HepG2 (cell line): ENCODE measurements at regions not wholly inside any gene's neighbourhood (a gene's known extent, or its start where the extent isn't known, plus 50 kb on each side); places are given as distances from the start of the nearest gene placed in this dataset.

Experiments used
- ATAC-seq: fragments of 200-7000 bp; cut with Tn5 transposase; 3 replicates; pipeline ENCODE4 v1.9.1; 2020; ENCODE audit warnings: mild to moderate bottlenecking, moderate library complexity
- BruUV-seq: library from RNA; stranded (reverse); fragments of 400-500 nt; replicated peaks from 2 replicates; lab custom pipeline; 2021; lab: Mats Ljungman, UMichigan
- CTCF ChIA-PET: fragments of 300-600 bp; formaldehyde crosslinking; extraction: SDS; loops from one replicate; lab custom pipeline; 2021; ENCODE audit warnings: low total read pairs, inconsistent platforms, low intra/inter-chr PET ratio; lab: Yijun Ruan, JAX
- POLR2A ChIA-PET: fragments of 350-600 bp; sonication (Branson Sonifier 250); formaldehyde crosslinking; loops from one replicate; lab custom pipeline; 2020; ENCODE audit warnings: antibody characterized with exemption, inconsistent platforms; lab: Yijun Ruan, JAX
- DNase-seq: peaks from one replicate; pipeline ENCODE4 v3.0.0-alpha.2; 2015; ENCODE audit warnings: low spot score
- FAIRE-seq: peaks from 3 replicates; lab custom pipeline; 2011; peaks lifted over from hg19 to GRCh38; lab: Jason Lieb, UNC
- H2AFZ ChIP-seq: one replicate; pipeline ENCODE4 v1.6.1; 2011; ENCODE audit warnings: low read length, inconsistent platforms
- H3K27ac ChIP-seq: fragments of 300-600 bp; 3 replicates; pipeline ENCODE4 v1.8.0; 2011; ENCODE audit warnings: mixed run types, mild to moderate bottlenecking, mixed read lengths, low read length, inconsistent platforms; ENCODE audit not compliant: insufficient read depth; ENCODE audit errors: extremely low read length
- H3K27me3 ChIP-seq, 2 experiments: fragments of 200-600 bp in 1 of 2; 2 replicates in 1 of 2; 3 replicates in 1 of 2; pipeline versions ENCODE4 v1.6.0 to v1.8.0; 2011; ENCODE audit warnings: low read length in 2 of 2, mild to moderate bottlenecking in 2 of 2, moderate library complexity in 2 of 2, inconsistent platforms in 1 of 2; ENCODE audit not compliant: insufficient read depth in 2 of 2, control insufficient read depth in 1 of 2
- H3K36me3 ChIP-seq, 2 experiments: fragments of 200-600 bp in 1 of 2; replicated peaks in 1 of 2; 2 replicates in 1 of 2; 3 replicates in 1 of 2; pipeline versions ENCODE4 v1.5.1 to v1.8.0; 2011; ENCODE audit warnings: low read length in 2 of 2, inconsistent platforms in 1 of 2; ENCODE audit not compliant: insufficient read depth in 2 of 2, control insufficient read depth in 1 of 2
- H3K4me1 ChIP-seq: 2 replicates; pipeline ENCODE4 v1.5.1; 2012; ENCODE audit warnings: low read length, inconsistent platforms; ENCODE audit not compliant: insufficient read depth
- H3K4me2 ChIP-seq: 2 replicates; pipeline ENCODE4 v1.6.0; 2011; ENCODE audit warnings: low read depth, low read length, inconsistent platforms
- H3K4me3 ChIP-seq, 3 experiments: fragments of 200-600 bp in 1 of 3; sonication (generic), shearing (Covaris generic) in 1 of 3; replicated peaks in 1 of 3; 2 replicates each; pipeline ENCODE4 v1.5.1; 2011 to 2016; ENCODE audit warnings: low read length in 3 of 3, inconsistent platforms in 2 of 3, low read depth in 2 of 3, mild to moderate bottlenecking in 2 of 3, control low read depth in 1 of 3, mixed read lengths in 1 of 3; ENCODE audit not compliant: insufficient read depth in 1 of 3
- H3K79me2 ChIP-seq: one replicate; pipeline ENCODE4 v1.6.1; 2011; ENCODE audit warnings: low read length, inconsistent platforms; ENCODE audit not compliant: insufficient read depth
- H3K9ac ChIP-seq: 2 replicates; pipeline ENCODE4 v1.6.0; 2011; ENCODE audit warnings: mild to moderate bottlenecking, low read depth, low read length, inconsistent platforms; ENCODE audit not compliant: insufficient read depth
- H3K9me3 ChIP-seq: 2 replicates; pipeline ENCODE4 v1.5.1; 2012; ENCODE audit warnings: mild to moderate bottlenecking, low read length
- H4K20me1 ChIP-seq: 2 replicates; pipeline ENCODE4 v1.6.0; 2011; ENCODE audit warnings: inconsistent platforms, mild to moderate bottlenecking, low read length, moderate library complexity; ENCODE audit not compliant: insufficient read depth
- ATF1 ChIP-seq: IDR thresholded peaks from 2 replicates; pipeline ENCODE4 v1.6.1; 2016; ENCODE audit warnings: mild to moderate bottlenecking, control low read depth
- HIVEP1 ChIP-seq: sonication (generic); formaldehyde crosslinking; IDR thresholded peaks from 2 replicates; pipeline ENCODE4 v1.4.0; 2020; ENCODE audit warnings: mild to moderate bottlenecking, missing genetic modification reagents
- HNF4A ChIP-seq: sonication (generic); formaldehyde crosslinking; IDR thresholded peaks from 2 replicates; pipeline ENCODE4 v1.4.0; 2020; ENCODE audit warnings: missing genetic modification reagents
- IRX3 ChIP-seq: sonication (generic); formaldehyde crosslinking; IDR thresholded peaks from 2 replicates; pipeline ENCODE4 v1.8.1; 2023; ENCODE audit warnings: mild to moderate bottlenecking, low read depth, missing genetic modification reagents, borderline replicate concordance
- RBM22 ChIP-seq: fragments of 200-400 bp; formaldehyde crosslinking; optimal IDR thresholded peaks from 2 replicates; pipeline ENCODE3; 2017; ENCODE audit warnings: mild to moderate bottlenecking, low read length, moderate library complexity
- SOX5 ChIP-seq: IDR thresholded peaks from 2 replicates; pipeline ENCODE4 v1.6.1; 2016; ENCODE audit warnings: borderline replicate concordance
- SRSF9 ChIP-seq: fragments of 200-400 bp; formaldehyde crosslinking; IDR thresholded peaks from 2 replicates; pipeline ENCODE4 v1.6.1; 2018; ENCODE audit warnings: borderline replicate concordance, mild to moderate bottlenecking, low read depth, low read length; ENCODE audit not compliant: insufficient read depth, poor library complexity, severe bottlenecking
- ZMYM3 ChIP-seq: sonication (generic); formaldehyde crosslinking; IDR thresholded peaks from 2 replicates; pipeline ENCODE4 v1.5.1; 2020; ENCODE audit warnings: mild to moderate bottlenecking, missing genetic modification reagents
- ZNF563 ChIP-seq: sonication (generic); formaldehyde crosslinking; IDR thresholded peaks from 2 replicates; pipeline ENCODE4 v1.8.0; 2022; ENCODE audit warnings: mild to moderate bottlenecking, moderate library complexity, missing genetic modification reagents
- WGBS: methylation state at CpG from one replicate; pipeline ENCODE4 v1.1.6; 2017; ENCODE audit warnings: low lambda C conversion rate; 5-methylcytosine and 5-hydroxymethylcytosine counted together
- in situ Hi-C: cut with HindIII; loops from 2 replicates; pipeline ENCODE4 v1.10.0; 2017; ENCODE audit warnings: low pct_unique_long_range_greater_than_20kb; ENCODE audit not compliant: extremely low pct_ligation_motif_present
- intact Hi-C: fragments of 100-400 bp; cut with micrococcal nuclease; formaldehyde crosslinking; loops from one replicate; pipeline ENCODE4 v1.10.0; 2022; ENCODE audit not compliant: unreplicated experiment
- TF ChIP-seq, protein P1 (sequence below): fragments of 450-650 bp; IDR thresholded peaks from 2 replicates; pipeline ENCODE4 v1.6.1; 2016
- TF ChIP-seq, protein P2 (sequence below): sonication (generic); formaldehyde crosslinking; IDR thresholded peaks from 2 replicates; pipeline ENCODE4 v1.8.1; 2022; ENCODE audit warnings: mild to moderate bottlenecking, missing genetic modification reagents

- no peak for TF ChIP-seq IRX3 (CRISPR knock-in tag)
- TF ChIP-seq, protein P1, sequence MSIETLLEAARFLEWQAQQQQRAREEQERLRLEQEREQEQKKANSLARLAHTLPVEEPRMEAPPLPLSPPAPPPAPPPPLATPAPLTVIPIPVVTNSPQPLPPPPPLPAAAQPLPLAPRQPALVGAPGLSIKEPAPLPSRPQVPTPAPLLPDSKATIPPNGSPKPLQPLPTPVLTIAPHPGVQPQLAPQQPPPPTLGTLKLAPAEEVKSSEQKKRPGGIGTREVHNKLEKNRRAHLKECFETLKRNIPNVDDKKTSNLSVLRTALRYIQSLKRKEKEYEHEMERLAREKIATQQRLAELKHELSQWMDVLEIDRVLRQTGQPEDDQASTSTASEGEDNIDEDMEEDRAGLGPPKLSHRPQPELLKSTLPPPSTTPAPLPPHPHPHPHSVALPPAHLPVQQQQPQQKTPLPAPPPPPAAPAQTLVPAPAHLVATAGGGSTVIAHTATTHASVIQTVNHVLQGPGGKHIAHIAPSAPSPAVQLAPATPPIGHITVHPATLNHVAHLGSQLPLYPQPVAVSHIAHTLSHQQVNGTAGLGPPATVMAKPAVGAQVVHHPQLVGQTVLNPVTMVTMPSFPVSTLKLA: no peak
- no peak for TF ChIP-seq HIVEP1
Observed at GRCh38 chr7:24354456-24354855, 70.5 kb downstream of the NPY start (continued).

DNA sequence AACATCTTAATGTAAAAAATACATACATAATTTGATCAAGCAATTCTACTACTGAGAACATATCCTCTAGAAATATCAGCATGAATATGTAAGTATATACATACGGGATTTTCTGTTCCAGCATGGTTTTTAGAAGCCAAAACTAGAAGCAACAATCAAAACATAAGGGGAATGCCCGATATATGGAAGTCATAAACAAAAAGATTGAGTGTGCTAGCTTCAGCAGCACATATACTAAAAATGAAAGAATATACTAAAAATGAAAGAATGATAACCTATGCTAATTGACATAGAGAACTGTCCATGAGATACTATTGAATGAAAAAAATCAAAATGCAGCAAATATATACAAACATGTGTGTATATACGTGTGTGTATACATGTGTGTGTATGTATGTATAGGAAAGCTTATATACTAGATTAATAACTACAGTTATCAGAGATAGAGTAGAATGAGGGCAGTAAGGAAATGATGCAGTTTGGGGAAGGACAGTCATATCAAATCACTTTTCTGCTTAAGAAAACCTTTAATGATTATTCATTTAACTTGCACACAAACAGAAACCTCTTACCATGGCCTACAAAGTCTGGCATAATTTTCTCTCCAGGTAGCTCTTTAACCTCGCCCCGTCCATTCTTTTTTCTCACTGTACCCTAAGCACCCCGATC lies 72.9 kb downstream of the NPY start:
- no peak for FAIRE-seq

More for the DNA sequence above, 72.9 kb downstream of the NPY start:
- Histone ChIP-seq H3K4me1 (no peaks in the 10 kb centered on the region), H3K4me2 (no peak overlapping the region), H2AFZ (no peak overlapping the region), H3K9ac (no peak overlapping the region), H4K20me1 (no peaks in the 10 kb centered on the region), H3K4me3 (no peak overlapping the region), H3K27ac (no peak overlapping the region), H3K79me2 (no peaks in the 10 kb centered on the region), H3K36me3 (no peaks in the 10 kb centered on the region), H3K9me3 (no peaks in the 10 kb centered on the region), H3K27me3 (no peaks in the 10 kb centered on the region)
- intact Hi-C loops: no loop called here
- ChIA-PET CTCF (no interaction called here), POLR2A (no interaction called here)
- WGBS: 1% methylated on average over 6 of the region's 6 CpGs
- no peak for ATAC-seq
- TF ChIP-seq ZMYM3 (CRISPR knock-in tag) (no peak), ATF1 (CRISPR knock-in tag) (no peak), RBM22 (no peak), ZNF563 (CRISPR knock-in tag) (no peak), HNF4A (CRISPR knock-in tag) (no peak), SRSF9 (no peak), SOX5 (CRISPR knock-in tag) (no peak)
- TF ChIP-seq, protein P2, sequence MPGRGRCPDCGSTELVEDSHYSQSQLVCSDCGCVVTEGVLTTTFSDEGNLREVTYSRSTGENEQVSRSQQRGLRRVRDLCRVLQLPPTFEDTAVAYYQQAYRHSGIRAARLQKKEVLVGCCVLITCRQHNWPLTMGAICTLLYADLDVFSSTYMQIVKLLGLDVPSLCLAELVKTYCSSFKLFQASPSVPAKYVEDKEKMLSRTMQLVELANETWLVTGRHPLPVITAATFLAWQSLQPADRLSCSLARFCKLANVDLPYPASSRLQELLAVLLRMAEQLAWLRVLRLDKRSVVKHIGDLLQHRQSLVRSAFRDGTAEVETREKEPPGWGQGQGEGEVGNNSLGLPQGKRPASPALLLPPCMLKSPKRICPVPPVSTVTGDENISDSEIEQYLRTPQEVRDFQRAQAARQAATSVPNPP (CRISPR knock-in tag): no peak
- BruUV-seq: no TSS peak
- in situ Hi-C loops: no loop called here
- DNase-seq: no peak
